ENCODE measurements at regions not wholly inside any gene's neighbourhood (a gene's known extent, or its start where the extent isn't known, plus 50 kb on each side); places are given as distances from the start of the nearest gene placed in this dataset.

DNA sequence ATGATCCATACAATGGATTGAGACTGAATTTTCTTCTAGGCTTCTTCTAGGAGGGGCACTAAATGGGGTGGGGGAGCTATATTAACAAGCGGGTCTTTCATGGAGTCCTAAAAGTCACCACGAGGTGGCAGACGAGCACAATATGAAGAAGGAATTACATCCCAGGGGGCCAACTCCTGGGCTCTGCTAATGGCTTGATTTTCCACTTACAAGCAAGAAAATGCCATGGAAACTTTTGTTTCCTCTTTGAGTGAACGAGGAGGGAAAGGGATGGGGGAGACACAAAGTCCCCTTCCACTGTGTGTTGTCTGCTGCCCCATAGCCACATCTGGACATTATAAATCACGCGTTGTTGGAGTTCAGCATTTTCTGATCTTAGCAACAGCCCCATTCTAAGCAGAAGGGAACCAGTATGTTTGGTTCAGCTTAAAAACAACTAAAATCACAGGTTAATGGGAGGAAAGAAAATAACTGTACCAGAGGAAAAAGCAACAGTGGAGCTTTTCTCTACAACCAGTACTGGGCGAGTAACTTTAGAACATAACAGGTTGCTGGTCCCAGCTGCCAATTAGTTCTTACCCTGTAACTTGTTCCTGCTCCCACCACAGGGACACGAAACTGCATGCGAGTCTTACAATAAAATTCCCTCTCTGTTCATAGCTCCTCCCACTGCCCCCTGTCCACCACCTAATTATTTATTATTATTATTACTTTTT, 285.0 kb upstream of the PARD3B start:
- FAIRE-seq (peak; percentile 49), DNase-seq (ENCODE audit: insufficient read length, low spot score) (peak; percentile 24)

DNA sequence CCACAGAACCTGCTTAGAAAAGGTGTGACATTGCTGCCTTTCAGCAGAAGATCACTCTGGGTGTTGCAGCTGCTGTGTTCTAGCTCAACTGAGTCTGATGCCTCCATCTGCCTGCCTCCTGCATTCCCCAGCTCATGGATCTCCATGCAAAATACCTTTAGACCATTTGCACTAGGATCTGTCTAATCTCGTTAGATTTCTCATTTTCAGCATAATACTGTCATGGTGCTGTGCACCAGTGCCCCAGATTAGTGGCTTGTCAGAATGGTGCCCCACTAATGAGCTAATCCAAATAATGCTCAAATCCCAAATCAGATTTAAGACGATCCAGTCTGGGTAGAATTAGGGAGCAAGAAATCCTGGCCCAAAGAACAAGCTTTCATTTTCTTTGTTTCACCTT, 284.4 kb upstream of the PARD3B start:
- FAIRE-seq (no peak), DNase-seq (ENCODE audit: insufficient read length, low spot score) (no peak)

DNA sequence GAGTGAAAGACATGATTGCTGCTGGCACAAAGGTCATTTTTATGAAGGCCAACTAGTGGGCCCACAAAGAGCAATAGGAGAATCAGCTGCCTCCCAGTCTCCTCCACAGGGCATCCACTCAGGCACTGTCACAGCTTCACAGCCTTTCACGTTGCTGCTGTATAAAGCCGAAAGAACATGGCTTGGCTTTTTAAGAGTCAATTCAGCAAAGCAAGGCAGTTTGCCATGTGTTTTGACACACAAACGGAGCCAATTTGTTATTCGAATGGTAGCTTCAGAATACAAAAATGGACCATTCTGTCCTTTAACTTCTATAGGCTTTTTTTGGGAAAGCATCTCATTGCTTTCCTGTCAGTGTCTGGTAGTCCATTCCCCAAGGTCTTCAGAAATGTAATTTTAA, 283.4 kb upstream of the PARD3B start:
- no peak for FAIRE-seq
- DNase-seq (ENCODE audit: insufficient read length, low spot score): no peak

DNA sequence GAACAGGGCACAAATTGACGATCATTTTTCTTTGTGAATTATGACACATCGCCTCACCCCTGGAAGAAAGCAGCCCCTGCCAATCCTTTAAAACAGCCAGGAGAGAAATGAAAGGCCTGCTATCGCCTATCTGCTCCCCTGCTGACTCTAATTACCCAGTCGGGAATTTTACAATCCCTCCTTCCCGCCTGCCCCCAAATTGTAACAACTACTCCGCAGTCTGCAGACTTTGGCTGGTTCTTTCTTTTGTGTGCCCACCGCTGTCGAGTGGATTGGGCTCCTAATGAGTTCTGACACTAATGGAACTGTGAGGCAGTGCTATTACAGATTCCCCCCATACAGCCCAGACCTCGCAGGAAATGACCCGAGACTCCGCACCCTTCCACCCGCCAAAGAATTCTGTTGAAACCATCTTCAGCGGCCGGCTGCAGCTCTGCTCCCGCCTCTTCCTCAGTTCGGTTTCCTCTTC, 281.2 kb upstream of the PARD3B start:
- no peak for DNase-seq (ENCODE audit: insufficient read length, low spot score)
- no peak for FAIRE-seq

DNA sequence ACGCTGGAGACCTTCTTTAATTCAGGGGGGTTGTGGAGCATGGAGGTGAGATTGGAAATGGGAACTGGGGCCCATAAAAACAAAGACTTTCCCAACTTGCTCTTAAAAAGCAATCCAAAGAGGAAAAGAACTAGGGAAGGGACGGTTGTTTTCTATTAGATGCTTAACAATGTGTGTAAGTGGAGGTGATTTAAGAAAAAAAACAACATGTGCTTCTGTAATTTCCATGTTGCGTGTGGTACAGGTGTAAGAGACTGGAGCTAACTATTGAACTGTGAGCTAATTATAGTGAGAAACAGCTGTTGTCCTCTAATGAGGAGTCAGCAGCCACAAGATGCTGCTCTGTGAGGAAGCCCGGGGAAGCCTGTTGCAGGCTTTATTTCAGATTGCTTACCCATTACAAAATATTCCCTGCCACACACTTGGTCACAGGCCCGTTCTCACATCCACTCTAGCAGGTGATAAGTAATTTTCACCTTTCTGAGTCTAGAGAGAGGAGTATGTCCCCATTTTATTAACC, 280.6 kb upstream of the PARD3B start:
- FAIRE-seq (no peak), DNase-seq (ENCODE audit: insufficient read length, low spot score) (no peak)

DNA sequence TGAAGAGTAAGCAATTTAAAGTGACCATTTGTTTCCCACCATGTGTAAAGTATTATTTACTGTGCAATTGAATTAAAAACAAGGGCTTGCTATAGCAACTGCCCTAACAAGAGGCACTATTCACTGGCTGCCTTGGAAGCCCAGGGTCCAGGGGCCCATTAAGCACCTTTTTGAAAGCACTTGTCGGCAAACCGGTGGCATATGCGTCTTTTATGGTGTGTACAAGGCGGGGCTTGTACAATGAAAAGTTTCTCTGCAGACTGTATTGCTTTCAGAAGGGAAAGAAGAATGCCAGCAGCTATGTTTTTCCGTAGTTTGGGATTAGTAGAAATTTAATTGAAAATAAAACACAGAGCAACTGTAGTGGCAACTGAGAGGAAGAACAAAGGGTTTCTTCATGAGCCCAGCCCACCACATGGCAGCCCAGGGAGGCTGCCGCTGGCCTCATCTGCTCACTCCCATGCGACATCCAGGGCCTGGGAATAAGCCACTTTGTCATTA, 279.5 kb upstream of the PARD3B start:
- DNase-seq (ENCODE audit: insufficient read length, low spot score) (no peak), FAIRE-seq (no peak)

DNA sequence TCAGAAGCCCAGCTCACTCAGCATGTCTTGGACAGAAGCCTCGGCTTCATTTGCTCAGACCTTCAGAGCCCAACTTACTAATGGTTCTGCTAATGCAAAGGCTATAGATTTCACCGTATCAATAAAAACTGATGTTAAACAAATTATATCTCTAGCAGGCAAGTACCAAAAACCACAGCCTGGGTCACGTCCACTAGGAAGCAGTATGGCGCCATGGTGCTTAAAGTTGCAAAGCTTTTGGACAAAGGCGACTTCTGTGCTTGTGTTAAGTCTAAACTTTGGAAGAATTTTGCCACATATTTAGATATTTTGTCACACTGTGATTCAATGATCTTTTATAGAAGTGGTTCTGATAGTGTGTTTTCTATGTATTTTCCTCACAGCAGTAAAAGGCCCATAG, 276.8 kb upstream of the PARD3B start:
- FAIRE-seq: no peak
- no peak for DNase-seq (ENCODE audit: insufficient read length, low spot score)

DNA sequence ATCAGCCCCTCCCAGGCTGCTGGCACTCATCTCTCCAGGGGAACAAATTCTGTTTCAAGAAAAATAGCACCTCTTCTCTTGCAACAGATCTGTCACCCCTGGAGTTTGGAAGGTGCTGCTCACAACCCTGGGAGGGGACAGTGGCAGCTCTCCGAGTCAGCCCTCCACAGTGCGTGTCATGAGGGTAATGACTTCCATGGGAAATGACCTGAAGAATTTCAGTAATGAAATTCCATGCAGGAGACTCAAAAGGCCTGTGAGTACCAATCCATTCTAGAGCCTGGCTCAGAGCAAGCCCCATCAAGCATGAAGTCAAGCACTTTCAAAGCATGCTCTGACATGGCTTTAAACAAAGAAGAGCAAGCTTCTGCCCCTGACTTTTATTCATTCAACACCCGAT, 276.3 kb upstream of the PARD3B start:
- no peak for FAIRE-seq
- no peak for DNase-seq (ENCODE audit: insufficient read length, low spot score)

DNA sequence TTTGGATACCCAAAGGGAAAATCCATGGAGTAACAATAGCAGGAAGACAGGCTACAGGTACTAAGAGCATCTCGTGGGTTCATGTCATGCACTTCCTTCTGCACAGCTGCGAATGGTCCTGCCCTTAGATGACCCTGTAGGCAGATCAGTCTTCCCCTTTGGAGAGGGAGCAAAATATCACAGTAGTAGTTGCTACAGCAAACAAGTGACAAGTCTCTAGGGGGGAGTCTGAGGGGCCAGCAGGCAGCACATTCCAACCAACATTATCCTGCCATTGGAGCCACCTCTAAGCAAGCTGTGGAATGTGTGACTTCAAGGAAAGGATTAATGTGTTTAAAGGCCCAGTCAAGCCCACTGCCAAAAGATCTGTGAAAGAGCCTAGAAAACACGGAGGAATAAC, 273.2 kb upstream of the PARD3B start:
- no peak for DNase-seq (ENCODE audit: insufficient read length, low spot score)
- no peak for FAIRE-seq

DNA sequence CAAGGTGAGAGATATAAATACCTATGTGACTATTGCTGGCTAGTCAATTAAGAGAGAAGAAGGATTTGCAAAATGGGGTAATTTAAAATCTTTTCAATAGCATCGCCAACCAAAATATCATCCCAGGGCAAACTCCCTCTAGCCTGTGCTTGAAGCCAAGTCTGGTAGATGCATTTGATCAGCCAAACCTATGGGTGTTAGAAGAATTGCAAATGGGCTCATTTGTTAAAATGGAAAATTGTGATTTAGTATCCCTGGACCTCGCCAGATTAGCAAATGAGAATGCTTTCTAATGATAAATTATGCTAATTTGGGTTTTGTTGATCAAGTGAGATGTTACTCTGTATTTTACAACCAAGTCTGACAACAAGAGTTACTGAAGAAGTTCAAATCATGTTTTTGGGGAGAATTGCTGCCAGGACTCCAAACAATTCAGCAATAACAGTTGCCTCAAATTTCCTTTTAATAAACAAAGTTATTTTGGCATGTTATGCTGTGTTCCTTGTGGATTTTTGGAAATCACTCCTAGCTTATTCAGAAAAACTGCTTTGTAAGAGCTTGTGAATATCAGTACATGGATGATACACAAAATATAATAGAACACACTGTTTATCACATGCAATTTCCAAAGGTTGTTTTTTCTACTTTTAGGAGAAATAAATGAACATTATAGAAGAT, 272.5 kb upstream of the PARD3B start:
- DNase-seq (ENCODE audit: insufficient read length, low spot score) (no peak), FAIRE-seq (no peak)

DNA sequence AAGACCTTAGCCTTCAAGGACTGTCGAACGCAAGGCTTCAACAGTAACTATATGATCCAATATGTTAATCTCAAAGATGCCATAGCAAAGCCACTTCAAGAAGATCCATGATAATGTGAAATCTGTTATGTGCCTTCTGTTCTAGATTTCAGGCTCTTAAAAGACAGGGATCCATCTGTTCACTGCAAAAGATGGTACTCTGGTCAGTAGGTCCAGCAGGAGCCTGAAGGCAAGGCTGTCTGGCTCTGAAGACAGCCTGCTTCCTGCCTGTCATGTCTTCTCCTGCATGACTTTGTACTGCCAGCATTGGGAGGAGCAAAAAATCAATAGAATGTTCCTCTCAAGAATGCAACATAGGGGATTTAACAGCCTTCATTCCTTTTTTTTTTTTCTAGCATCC, 270.8 kb upstream of the PARD3B start:
- DNase-seq (ENCODE audit: insufficient read length, low spot score) (no peak), FAIRE-seq (no peak)

DNA sequence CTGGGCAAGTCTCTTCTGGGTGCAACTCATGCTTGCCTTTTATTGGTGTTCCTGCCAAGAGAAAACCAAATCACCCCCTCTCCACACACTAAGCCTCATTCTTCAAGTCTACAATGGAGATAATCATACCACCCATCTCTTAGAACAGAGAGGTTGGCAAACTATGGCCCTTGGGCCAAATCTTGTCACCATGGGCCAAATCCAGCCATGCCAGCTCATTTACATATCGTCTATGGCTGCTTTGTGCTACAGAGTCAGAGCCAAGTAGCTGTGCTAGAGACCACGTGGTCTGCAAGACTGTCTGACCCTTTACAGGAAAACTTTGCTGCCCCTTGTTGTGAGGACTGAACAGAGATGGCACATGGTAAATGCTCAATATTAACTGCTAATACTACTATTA, 270.3 kb upstream of the PARD3B start:
- DNase-seq (ENCODE audit: insufficient read length, low spot score) (no peak), FAIRE-seq (no peak)

DNA sequence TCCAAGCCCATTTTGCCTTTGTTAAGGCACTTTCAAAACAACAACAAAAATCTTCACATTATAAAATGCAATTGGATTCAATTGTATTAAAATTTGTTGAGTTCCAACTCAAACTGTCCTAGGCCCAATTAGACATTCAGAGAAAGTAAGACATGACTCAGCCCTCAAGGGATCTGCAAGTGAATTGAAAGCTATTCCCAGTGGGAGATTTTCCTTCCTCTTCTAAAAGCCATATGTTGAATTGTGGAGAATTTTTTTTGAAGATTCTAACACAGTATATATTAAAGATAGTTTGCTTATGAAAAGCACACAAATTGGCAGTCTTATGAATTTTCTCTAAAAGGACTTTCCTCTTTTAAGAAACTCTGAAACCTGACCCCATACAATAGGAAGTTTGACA, 268.0 kb upstream of the PARD3B start:
- DNase-seq (ENCODE audit: insufficient read length, low spot score): no peak
- FAIRE-seq: no peak

DNA sequence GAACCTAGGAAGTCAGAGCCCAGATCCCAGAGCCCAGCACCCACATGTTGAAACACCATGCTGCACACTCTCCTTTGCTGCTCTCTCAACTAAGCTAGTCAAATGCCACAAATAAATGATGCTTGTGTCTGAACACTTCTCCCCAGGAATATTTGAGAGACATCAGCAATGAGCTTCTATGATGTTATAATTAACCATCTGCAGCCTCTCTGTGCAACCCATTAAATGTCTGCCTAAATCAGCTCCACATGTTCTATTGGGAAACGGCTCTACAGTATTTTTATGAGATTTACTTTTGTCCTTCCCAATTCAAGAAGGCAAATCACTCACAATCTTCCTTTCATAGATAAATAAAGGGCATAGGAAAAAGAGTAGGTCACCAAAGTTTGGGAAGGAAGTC, 266.8 kb upstream of the PARD3B start:
- DNase-seq (ENCODE audit: insufficient read length, low spot score) (no peak), FAIRE-seq (no peak)

DNA sequence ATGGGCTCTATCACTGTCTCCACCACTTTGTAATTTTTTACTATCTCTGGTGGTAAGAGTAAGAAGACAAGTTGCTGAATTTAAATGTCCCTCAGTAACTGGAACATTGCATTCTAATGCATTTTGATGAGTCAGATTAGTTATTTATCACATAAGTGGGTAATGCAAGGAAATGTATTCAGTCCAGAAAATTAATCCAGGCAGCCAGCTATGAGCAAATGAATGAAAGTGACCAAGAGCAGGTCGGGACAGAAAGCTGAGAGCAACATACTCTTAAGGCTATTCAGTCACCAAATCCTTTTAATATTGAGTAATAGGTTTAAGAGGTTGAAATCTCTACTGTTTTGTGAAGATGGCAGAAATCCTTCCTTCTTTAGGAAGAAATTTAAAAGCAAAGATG, 265.5 kb upstream of the PARD3B start:
- no peak for FAIRE-seq
- DNase-seq (ENCODE audit: insufficient read length, low spot score): no peak

DNA sequence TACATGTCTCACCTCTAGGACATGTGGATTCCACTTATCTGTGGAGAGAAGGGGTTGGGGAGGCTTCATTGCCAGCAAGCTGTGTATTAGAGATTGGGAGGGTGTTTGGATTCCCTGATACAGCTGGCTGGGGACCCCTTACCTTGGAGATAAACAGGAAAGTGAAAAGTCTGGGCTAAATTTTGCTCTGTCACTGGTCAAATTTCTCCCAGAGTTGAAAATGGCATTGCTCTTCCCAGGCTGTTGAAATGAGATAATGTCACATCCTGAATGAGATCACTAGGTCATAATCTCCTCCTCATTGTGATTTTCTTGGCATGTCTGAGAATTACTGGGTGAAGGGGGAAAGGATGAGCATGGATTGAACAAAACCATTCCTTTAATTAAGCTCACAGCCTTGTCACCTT, 265.0 kb upstream of the PARD3B start:
- no peak for DNase-seq (ENCODE audit: insufficient read length, low spot score)
- no peak for FAIRE-seq

DNA sequence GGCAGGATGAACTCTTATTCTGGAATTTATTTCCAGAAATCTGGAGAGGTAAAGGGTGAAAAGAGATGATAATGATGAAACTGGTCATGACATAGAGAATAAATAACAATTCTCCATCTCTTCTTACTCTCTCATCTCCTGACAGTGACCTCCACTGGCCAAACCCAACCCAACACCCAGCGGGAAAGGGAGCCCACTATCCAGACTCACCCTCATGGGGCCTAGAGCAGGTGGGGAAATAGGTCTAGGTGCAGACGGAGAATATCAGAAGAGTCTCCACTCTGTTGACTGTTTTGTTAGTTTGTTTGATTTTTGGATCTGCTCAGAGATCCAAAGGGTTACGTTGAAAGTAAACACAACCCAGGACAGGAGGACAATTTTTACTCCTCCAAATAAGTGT, 263.2 kb upstream of the PARD3B start:
- DNase-seq (ENCODE audit: insufficient read length, low spot score): no peak
- FAIRE-seq: no peak

DNA sequence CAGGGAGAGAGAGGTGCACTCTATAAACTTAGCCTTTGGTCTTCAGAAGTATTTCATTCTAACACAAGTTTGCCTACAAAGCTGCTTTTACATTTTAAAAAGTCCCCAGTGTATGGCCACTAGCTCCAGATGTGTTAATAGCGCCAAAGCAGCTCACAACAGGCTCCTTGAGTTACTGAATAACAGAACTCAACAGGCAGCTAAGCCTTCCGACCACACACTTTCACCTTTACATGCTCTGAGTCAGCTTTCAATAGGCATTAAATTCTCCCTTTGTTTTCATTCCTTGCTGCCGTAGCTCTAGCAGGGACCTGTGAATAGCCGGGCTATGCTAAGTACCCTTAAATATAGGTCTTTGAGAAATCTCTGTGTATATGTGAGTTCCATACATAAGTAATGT, 262.8 kb upstream of the PARD3B start:
- FAIRE-seq (no peak), DNase-seq (ENCODE audit: insufficient read length, low spot score) (no peak)

DNA sequence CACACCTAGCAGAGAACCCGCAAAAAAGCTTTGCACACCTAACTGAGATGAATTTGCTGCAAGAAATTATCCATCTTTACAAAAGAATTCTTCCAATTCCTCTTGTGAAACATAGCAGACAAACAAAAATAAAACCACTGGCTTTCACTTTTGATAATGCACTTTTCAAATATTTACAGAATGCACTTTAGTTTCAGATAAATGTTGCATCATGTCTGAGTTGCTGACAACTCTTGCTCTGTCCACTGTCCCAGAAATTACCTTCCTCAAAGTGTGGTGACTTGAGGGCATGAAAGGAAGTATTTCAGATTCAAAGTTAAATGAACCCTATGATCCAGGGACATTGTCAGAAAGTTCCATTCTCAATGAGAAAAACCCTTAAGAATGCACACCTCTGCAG, 256.2 kb upstream of the PARD3B start:
- DNase-seq (ENCODE audit: insufficient read length, low spot score): no peak
- no peak for FAIRE-seq

DNA sequence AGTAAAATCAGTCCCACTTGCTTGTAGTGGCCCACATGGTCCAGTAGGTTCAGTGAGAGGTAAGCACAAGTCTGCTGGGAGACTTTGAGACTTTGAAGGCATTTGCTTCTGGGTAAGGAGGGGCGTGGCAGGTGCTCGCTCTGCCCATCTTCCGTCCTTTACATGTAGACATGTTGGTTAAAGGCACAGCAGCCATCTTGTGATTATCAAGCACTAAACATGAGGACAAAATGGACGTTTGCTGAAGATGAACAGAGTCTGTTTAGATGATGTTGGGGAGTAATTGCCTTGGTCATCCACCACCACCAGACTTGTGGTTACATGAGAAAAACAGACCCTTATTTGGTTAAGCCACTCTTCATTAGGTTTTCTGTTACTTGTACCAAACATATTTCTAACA, 252.8 kb upstream of the PARD3B start:
- no peak for DNase-seq (ENCODE audit: insufficient read length, low spot score)

DNA sequence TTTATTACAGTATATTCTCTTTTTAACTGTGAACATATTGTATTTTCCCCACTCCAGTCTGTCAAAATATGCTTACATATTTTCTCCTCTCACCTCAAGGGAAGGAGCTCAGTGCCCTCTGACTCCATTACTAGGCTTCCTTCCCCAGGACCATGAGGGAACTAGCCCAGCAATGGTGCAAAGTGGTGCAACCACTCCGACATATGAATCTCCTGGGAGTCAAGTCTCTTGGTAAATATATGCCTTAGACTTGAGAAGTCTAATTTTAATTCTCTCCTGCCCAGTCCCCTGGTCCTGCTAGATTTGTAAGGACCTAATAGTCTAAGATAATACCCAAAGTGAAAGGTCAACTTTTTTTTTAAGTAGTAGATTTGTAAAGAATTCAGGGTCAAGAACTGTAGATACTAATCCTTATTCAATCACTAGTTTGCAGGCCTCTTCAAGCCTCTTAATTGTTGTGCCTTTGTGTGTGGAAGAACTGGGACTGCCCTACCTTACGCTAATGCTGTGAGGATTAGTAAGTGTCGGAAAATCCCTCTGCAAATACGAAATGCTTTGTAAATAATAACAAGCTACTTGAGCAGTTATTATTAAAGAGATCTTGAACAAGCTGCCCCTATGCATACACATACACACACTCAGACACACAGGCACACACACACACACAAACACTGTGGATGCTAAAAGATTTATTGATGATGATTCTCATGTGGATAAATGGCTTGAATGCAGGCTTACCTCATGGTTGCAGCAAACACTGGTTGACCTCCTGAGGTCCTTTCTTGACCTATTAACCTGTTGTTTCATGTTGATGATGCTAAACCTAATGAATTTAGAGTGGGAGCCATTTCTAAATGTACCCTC, 251.2 kb upstream of the PARD3B start:
- DNase-seq (ENCODE audit: insufficient read length, low spot score) (no peak), FAIRE-seq (no peak)

More for the DNA sequence above, 252.8 kb upstream of the PARD3B start:
- FAIRE-seq: no peak

All from GM19239 (cell line).